Endothelial cell of umbilical vein (primary cell): ENCODE measurements at regions not wholly inside any gene's neighbourhood (a gene's known extent, or its start where the extent isn't known, plus 50 kb on each side); places are given as distances from the start of the nearest gene placed in this dataset.

ENCODE experiments used
- CTCF ChIP-seq, 2 donors: IDR thresholded peaks; 1 replicate in 1 of 2; 2 replicates in 1 of 2; pipeline ENCODE4 v1.5.1; 2011; ENCODE audit warnings: low read length in 2 of 2, mild to moderate bottlenecking in 2 of 2, moderate library complexity in 2 of 2, control low read depth in 1 of 2, inconsistent platforms in 1 of 2, low read depth in 1 of 2; ENCODE audit not compliant: insufficient read depth in 1 of 2; ENCODE audit errors: extremely low read depth in 1 of 2
- EZH2 ChIP-seq: IDR thresholded peaks from 2 replicates; pipeline ENCODE4 v1.6.1; 2012; ENCODE audit warnings: borderline replicate concordance, low read depth, mild to moderate bottlenecking, moderate library complexity, low read length, inconsistent platforms; ENCODE audit not compliant: severe bottlenecking
- JUN ChIP-seq: IDR thresholded peaks from 2 replicates; pipeline ENCODE4 v1.6.1; 2011; ENCODE audit warnings: borderline replicate concordance, low read depth; ENCODE audit not compliant: insufficient read length, insufficient read depth
- POLR2A ChIP-seq: IDR thresholded peaks from 2 replicates; pipeline ENCODE4 v1.6.1; 2012; ENCODE audit warnings: low read depth, mild to moderate bottlenecking, control low read depth, low read length
- TF ChIP-seq, protein P1 (sequence below): IDR thresholded peaks from 2 replicates; pipeline ENCODE4 v1.6.1; 2011; ENCODE audit not compliant: insufficient read depth, insufficient read length

- TF ChIP-seq POLR2A: no peak
- TF ChIP-seq JUN: no peak
- no peak for TF ChIP-seq CTCF (IDR thresholded peaks at IDR 0.05; ENCODE audit: extremely low read depth in 1 of 2, insufficient read depth in 1 of 2, low read depth in 1 of 2, low read length in 2 of 2)
- TF ChIP-seq, protein P1, sequence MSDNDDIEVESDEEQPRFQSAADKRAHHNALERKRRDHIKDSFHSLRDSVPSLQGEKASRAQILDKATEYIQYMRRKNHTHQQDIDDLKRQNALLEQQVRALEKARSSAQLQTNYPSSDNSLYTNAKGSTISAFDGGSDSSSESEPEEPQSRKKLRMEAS: no peak
- TF ChIP-seq EZH2: no peak
Observed at GRCh38 chr3:11915621-11916424, 69.1 kb upstream of the TAMM41 start.
